Gastroesophageal sphincter (tissue), 4 donors: ENCODE measurements at regions not wholly inside any gene's neighbourhood (a gene's known extent, or its start where the extent isn't known, plus 50 kb on each side); places are given as distances from the start of the nearest gene placed in this dataset.

Experiments
- ATAC-seq: fragments of 150-250 bp; one replicate; pipeline ENCODE4 v1.9.1; 2016; ENCODE audit warnings: mild to moderate bottlenecking, moderate library complexity
- H3K27ac ChIP-seq, 4 donors: fragments of 200-600 bp; sonication (generic) in 3 of 4; 1 replicate in 3 of 4; 2 replicates in 1 of 4; pipeline ENCODE4 v1.5.1; 2016 to 2019
- H3K27me3 ChIP-seq: fragments of 200-600 bp; sonication (generic); one replicate; pipeline ENCODE4 v1.5.1; 2019
- H3K36me3 ChIP-seq, 2 donors: fragments of 200-600 bp; sonication (generic); one replicate each; pipeline ENCODE4 v1.5.1; 2019; ENCODE audit warnings: control low read depth in 1 of 2
- H3K4me1 ChIP-seq, 3 donors: fragments of 200-600 bp; sonication (generic); 1 replicate in 2 of 3; 2 replicates in 1 of 3; pipeline ENCODE4 v1.5.1; 2016 to 2019; ENCODE audit warnings: control low read depth in 2 of 3
- H3K4me3 ChIP-seq, 2 donors: fragments of 200-600 bp; sonication (generic); one replicate each; pipeline ENCODE4 v1.5.1; 2019; ENCODE audit warnings: mild to moderate bottlenecking in 1 of 2, moderate library complexity in 1 of 2
- H3K9me3 ChIP-seq, 3 donors: fragments of 200-600 bp; sonication (generic); one replicate each; pipeline ENCODE4 v1.5.1; 2017 to 2019; ENCODE audit warnings: control low read depth in 2 of 3
- CTCF ChIP-seq, 4 experiments: fragments of 200-600 bp in 2 of 4; fragments of 450-650 bp in 2 of 4; sonication (generic) in 1 of 4; IDR thresholded peaks; one replicate each; pipeline ENCODE4 v1.5.1; 2017 to 2019; ENCODE audit warnings: antibody characterized with exemption in 4 of 4, mild to moderate bottlenecking in 2 of 4, moderate library complexity in 2 of 4
- EP300 ChIP-seq: sonication (generic); formaldehyde crosslinking; IDR thresholded peaks from one replicate; pipeline ENCODE4 v1.6.1; 2017; ENCODE audit warnings: antibody characterized with exemption, mild to moderate bottlenecking
- POLR2A ChIP-seq, 2 donors: fragments of 450-650 bp; IDR thresholded peaks; one replicate each; pipeline ENCODE4 v1.6.1; 2017; ENCODE audit warnings: antibody characterized with exemption in 2 of 2, mild to moderate bottlenecking in 2 of 2, moderate library complexity in 1 of 2
- POLR2AphosphoS5 ChIP-seq: sonication (generic); formaldehyde crosslinking; IDR thresholded peaks from one replicate; pipeline ENCODE4 v1.6.1; 2017; ENCODE audit warnings: antibody characterized with exemption
- WGBS, 2 donors: methylation state at CpG; one replicate each; pipeline ENCODE4 v1.1.5; 2018; ENCODE audit warnings: low coverage in 1 of 2; 5-methylcytosine and 5-hydroxymethylcytosine counted together

- no peaks in the 10 kb centered on the region for H3K27me3 ChIP-seq
- H3K27ac ChIP-seq: no peak overlapping the region
- ATAC-seq: no peak
- no peaks in the 10 kb centered on the region for H3K4me1 ChIP-seq
- TF ChIP-seq POLR2AphosphoS5 (no peak), POLR2A (IDR thresholded peaks at IDR 0.05) (no peak), CTCF (IDR thresholded peaks at IDR 0.05) (no peak), EP300 (no peak)
- H3K4me3 ChIP-seq: no peak overlapping the region
- 94 to 100% methylated on average over 2 to 5 of the region's 5 CpGs for WGBS, 2 donors
- no peaks in the 10 kb centered on the region for H3K9me3 ChIP-seq
- no peaks in the 10 kb centered on the region for H3K36me3 ChIP-seq
Measured at GRCh38 chr5:130981663-130982062, 183.4 kb downstream of the HINT1 start.

GRCh38 chr5:130978475-130978874 lies 186.6 kb downstream of the HINT1 start:
- H3K27me3 ChIP-seq: no peaks in the 10 kb centered on the region
- ATAC-seq: no peak
- no peak overlapping the region for H3K27ac ChIP-seq
- H3K9me3 ChIP-seq: no peaks in the 10 kb centered on the region
- no peak for TF ChIP-seq POLR2A (IDR thresholded peaks at IDR 0.05)
- TF ChIP-seq CTCF (IDR thresholded peaks at IDR 0.05): no peak
- TF ChIP-seq POLR2AphosphoS5: no peak
- no peak for TF ChIP-seq EP300
- no peak overlapping the region for H3K4me3 ChIP-seq
- H3K36me3 ChIP-seq: no peaks in the 10 kb centered on the region
- no peaks in the 10 kb centered on the region for H3K4me1 ChIP-seq
- 84 to 86% methylated on average over 1 to 4 of the region's 4 CpGs for WGBS, 2 donors

- no peaks in the 10 kb centered on the region for H3K9me3 ChIP-seq
- no peak overlapping the region for H3K4me3 ChIP-seq
- no peaks in the 10 kb centered on the region for H3K4me1 ChIP-seq
- no peak overlapping the region for H3K27ac ChIP-seq
- no peaks in the 10 kb centered on the region for H3K36me3 ChIP-seq
- no peaks in the 10 kb centered on the region for H3K27me3 ChIP-seq
- ATAC-seq: no peak
- TF ChIP-seq EP300: no peak
- TF ChIP-seq CTCF (IDR thresholded peaks at IDR 0.05): no peak
- no peak for TF ChIP-seq POLR2A (IDR thresholded peaks at IDR 0.05)
- no peak for TF ChIP-seq POLR2AphosphoS5
Measured at GRCh38 chr5:130976493-130976892, 188.6 kb downstream of the HINT1 start.

GRCh38 chr5:130975847-130976246 lies 189.2 kb downstream of the HINT1 start:
- TF ChIP-seq POLR2AphosphoS5 (no peak), CTCF (IDR thresholded peaks at IDR 0.05) (no peak), EP300 (no peak), POLR2A (IDR thresholded peaks at IDR 0.05) (no peak)
- ATAC-seq: no peak
- no peaks in the 10 kb centered on the region for H3K4me1 ChIP-seq
- H3K27me3 ChIP-seq: no peaks in the 10 kb centered on the region
- H3K9me3 ChIP-seq: no peaks in the 10 kb centered on the region
- H3K27ac ChIP-seq: no peak overlapping the region
- 50 to 58% methylated on average over 1 of the region's 1 CpG for WGBS, 2 donors
- H3K36me3 ChIP-seq: no peaks in the 10 kb centered on the region
- H3K4me3 ChIP-seq: no peak overlapping the region

- Histone ChIP-seq H3K36me3 (no peaks in the 10 kb centered on the region), H3K27ac (no peak overlapping the region), H3K27me3 (no peaks in the 10 kb centered on the region), H3K9me3 (no peaks in the 10 kb centered on the region), H3K4me3 (no peak overlapping the region), H3K4me1 (no peaks in the 10 kb centered on the region)
- TF ChIP-seq CTCF (IDR thresholded peaks at IDR 0.05): no peak
- no peak for TF ChIP-seq EP300
- ATAC-seq: no peak
- 68 to 77% methylated on average over 2 of the region's 2 CpGs for WGBS, 2 donors
Measured at GRCh38 chr5:130975299-130975698, 189.8 kb downstream of the HINT1 start.
